ENCODE measurements at regions not wholly inside any gene's neighbourhood (a gene's known extent, or its start where the extent isn't known, plus 50 kb on each side); places are given as distances from the start of the nearest gene placed in this dataset.

DNA sequence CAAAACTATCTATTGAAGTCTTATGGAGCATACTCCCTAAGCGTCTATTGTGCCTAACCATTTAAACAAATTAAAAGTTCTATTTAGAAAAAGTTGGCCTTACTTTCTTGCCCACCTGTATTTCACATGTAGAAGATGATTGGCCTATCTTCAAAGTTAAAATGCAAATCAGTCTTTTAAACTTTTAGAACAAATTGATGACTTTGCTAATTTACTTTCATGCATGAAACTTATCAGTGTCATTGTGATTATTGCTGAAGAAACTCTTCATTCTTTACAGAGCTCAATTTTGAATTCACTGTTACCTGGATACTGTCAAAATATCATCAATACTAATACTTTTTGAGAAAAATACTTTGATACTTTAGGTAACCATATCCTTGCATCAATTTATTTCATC, 216.1 kb downstream of the COX7C start:
- Histone ChIP-seq H3K27me3 (ENCODE audit: insufficient read depth, poor library complexity, severe bottlenecking) (no peaks in the 10 kb centered on the region), H3K4me3 (replicated peaks; ENCODE audit: insufficient read depth, low read length) (no peak overlapping the region)
- TF ChIP-seq SPI1 (IDR thresholded peaks at IDR 0.05; ENCODE audit: borderline replicate concordance, low read depth) (no peak), POLR2AphosphoS5 (IDR thresholded peaks at IDR 0.05; ENCODE audit: low read depth) (no peak), GABPA (IDR thresholded peaks at IDR 0.05; ENCODE audit: low read depth) (no peak)
- TF ChIP-seq, protein P1, sequence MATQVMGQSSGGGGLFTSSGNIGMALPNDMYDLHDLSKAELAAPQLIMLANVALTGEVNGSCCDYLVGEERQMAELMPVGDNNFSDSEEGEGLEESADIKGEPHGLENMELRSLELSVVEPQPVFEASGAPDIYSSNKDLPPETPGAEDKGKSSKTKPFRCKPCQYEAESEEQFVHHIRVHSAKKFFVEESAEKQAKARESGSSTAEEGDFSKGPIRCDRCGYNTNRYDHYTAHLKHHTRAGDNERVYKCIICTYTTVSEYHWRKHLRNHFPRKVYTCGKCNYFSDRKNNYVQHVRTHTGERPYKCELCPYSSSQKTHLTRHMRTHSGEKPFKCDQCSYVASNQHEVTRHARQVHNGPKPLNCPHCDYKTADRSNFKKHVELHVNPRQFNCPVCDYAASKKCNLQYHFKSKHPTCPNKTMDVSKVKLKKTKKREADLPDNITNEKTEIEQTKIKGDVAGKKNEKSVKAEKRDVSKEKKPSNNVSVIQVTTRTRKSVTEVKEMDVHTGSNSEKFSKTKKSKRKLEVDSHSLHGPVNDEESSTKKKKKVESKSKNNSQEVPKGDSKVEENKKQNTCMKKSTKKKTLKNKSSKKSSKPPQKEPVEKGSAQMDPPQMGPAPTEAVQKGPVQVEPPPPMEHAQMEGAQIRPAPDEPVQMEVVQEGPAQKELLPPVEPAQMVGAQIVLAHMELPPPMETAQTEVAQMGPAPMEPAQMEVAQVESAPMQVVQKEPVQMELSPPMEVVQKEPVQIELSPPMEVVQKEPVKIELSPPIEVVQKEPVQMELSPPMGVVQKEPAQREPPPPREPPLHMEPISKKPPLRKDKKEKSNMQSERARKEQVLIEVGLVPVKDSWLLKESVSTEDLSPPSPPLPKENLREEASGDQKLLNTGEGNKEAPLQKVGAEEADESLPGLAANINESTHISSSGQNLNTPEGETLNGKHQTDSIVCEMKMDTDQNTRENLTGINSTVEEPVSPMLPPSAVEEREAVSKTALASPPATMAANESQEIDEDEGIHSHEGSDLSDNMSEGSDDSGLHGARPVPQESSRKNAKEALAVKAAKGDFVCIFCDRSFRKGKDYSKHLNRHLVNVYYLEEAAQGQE (IDR thresholded peaks at IDR 0.05; ENCODE audit: insufficient replicate concordance, low read depth) = no peak
- TF ChIP-seq, protein P2, sequence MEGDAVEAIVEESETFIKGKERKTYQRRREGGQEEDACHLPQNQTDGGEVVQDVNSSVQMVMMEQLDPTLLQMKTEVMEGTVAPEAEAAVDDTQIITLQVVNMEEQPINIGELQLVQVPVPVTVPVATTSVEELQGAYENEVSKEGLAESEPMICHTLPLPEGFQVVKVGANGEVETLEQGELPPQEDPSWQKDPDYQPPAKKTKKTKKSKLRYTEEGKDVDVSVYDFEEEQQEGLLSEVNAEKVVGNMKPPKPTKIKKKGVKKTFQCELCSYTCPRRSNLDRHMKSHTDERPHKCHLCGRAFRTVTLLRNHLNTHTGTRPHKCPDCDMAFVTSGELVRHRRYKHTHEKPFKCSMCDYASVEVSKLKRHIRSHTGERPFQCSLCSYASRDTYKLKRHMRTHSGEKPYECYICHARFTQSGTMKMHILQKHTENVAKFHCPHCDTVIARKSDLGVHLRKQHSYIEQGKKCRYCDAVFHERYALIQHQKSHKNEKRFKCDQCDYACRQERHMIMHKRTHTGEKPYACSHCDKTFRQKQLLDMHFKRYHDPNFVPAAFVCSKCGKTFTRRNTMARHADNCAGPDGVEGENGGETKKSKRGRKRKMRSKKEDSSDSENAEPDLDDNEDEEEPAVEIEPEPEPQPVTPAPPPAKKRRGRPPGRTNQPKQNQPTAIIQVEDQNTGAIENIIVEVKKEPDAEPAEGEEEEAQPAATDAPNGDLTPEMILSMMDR (IDR thresholded peaks at IDR 0.05; ENCODE audit: insufficient read depth, low read length) = no peak

DNA sequence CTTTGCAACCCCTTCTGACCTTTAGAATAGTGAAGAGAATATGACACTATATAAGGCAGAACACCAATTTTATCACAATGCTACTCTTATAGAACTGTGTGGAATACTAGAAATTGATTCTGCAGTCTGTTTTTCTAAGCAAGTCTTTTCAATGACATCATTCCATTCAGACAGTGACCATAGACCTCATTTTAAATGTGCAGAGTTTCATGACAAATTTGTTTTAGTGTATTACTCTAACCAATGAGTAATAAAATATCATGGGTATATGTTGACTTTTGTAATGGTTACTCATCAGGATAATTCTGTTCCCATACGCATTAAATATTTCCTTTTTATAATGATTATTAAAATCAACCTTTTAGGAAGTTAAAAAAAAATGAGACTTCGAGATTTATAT, 219.9 kb downstream of the COX7C start:
- Histone ChIP-seq H3K4me3 (replicated peaks; ENCODE audit: insufficient read depth, low read length) (no peak overlapping the region), H3K27me3 (ENCODE audit: insufficient read depth, poor library complexity, severe bottlenecking) (no peaks in the 10 kb centered on the region), H3K27ac (replicated peaks) (no peak overlapping the region)
- DNase-seq (ENCODE audit: low read depth in 1 of 2, low spot score in 1 of 2) = no peak
- TF ChIP-seq, protein P2 (IDR thresholded peaks at IDR 0.05; ENCODE audit: insufficient read depth, low read length) = no peak
- TF ChIP-seq SPI1 (IDR thresholded peaks at IDR 0.05; ENCODE audit: borderline replicate concordance, low read depth) = no peak
- TF ChIP-seq POLR2AphosphoS5 (IDR thresholded peaks at IDR 0.05; ENCODE audit: low read depth) = no peak
- no peak for TF ChIP-seq GABPA (IDR thresholded peaks at IDR 0.05; ENCODE audit: low read depth)
- TF ChIP-seq, protein P1 (IDR thresholded peaks at IDR 0.05; ENCODE audit: insufficient replicate concordance, low read depth) = no peak

More for the DNA sequence above, 216.1 kb downstream of the COX7C start:
- DNase-seq (ENCODE audit: low read depth in 1 of 2, low spot score in 1 of 2) = no peak
- no peak overlapping the region for H3K27ac ChIP-seq (replicated peaks)

DNA sequence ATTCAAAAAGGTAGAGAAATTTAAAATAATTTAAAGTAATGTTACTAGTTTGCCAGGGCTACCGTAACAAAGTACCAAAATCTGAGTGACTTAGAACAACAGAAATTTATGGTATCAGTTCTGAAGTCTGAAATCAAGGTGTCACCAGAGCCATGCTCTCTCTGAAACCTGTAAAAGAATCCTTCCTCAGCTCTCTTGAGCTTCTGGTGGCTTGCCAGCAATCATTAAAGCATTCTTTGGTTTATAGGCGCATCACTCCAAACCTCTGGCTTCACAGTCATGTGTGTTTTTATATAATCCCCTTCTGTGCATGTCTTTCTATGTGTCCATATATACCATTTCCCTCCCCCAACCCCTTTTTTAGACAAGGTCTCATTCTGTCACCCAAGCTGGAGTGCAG, 220.3 kb downstream of the COX7C start:
- TF ChIP-seq, protein P2 (IDR thresholded peaks at IDR 0.05; ENCODE audit: insufficient read depth, low read length) = no peak
- TF ChIP-seq GABPA (IDR thresholded peaks at IDR 0.05; ENCODE audit: low read depth) = no peak
- TF ChIP-seq POLR2AphosphoS5 (IDR thresholded peaks at IDR 0.05; ENCODE audit: low read depth) = no peak
- TF ChIP-seq, protein P1 (IDR thresholded peaks at IDR 0.05; ENCODE audit: insufficient replicate concordance, low read depth) = no peak
- TF ChIP-seq SPI1 (IDR thresholded peaks at IDR 0.05; ENCODE audit: borderline replicate concordance, low read depth) = no peak
- Histone ChIP-seq H3K4me3 (replicated peaks; ENCODE audit: insufficient read depth, low read length) (no peak overlapping the region), H3K27ac (replicated peaks) (no peak overlapping the region), H3K27me3 (ENCODE audit: insufficient read depth, poor library complexity, severe bottlenecking) (no peaks in the 10 kb centered on the region)
- DNase-seq (ENCODE audit: low read depth in 1 of 2, low spot score in 1 of 2) = no peak

All from HL-60 (cell line).